ENCODE measurements at regions not wholly inside any gene's neighbourhood (a gene's known extent, or its start where the extent isn't known, plus 50 kb on each side); places are given as distances from the start of the nearest gene placed in this dataset.
"Not testable (repeated sequence)": the region's sequence is repeated elsewhere in the genome, so short reads cannot be mapped to it uniquely, and the experiment has no call there.

- TF ChIP-seq EP300 (IDR thresholded peaks at IDR 0.05) (no peak), POLR2A (IDR thresholded peaks at IDR 0.05) (no peak)
- TF ChIP-seq, protein P1, sequence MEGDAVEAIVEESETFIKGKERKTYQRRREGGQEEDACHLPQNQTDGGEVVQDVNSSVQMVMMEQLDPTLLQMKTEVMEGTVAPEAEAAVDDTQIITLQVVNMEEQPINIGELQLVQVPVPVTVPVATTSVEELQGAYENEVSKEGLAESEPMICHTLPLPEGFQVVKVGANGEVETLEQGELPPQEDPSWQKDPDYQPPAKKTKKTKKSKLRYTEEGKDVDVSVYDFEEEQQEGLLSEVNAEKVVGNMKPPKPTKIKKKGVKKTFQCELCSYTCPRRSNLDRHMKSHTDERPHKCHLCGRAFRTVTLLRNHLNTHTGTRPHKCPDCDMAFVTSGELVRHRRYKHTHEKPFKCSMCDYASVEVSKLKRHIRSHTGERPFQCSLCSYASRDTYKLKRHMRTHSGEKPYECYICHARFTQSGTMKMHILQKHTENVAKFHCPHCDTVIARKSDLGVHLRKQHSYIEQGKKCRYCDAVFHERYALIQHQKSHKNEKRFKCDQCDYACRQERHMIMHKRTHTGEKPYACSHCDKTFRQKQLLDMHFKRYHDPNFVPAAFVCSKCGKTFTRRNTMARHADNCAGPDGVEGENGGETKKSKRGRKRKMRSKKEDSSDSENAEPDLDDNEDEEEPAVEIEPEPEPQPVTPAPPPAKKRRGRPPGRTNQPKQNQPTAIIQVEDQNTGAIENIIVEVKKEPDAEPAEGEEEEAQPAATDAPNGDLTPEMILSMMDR (IDR thresholded peaks at IDR 0.05), result no peak
- H3K36me3 ChIP-seq, result no peaks in the 10 kb centered on the region
- WGBS, 3 donors, result 71 to 81% (median 80%) methylated on average over 8 of the region's 8 CpGs
- no peak overlapping the region for H3K4me3 ChIP-seq
- H3K27ac ChIP-seq, result no peak overlapping the region
- H3K27me3 ChIP-seq, result no peaks in the 10 kb centered on the region
- no peak for DNase-seq
- H3K4me1 ChIP-seq (ENCODE audit: insufficient read depth), result no peaks in the 10 kb centered on the region
- no peaks in the 10 kb centered on the region for H3K9me3 ChIP-seq
- intact Hi-C loops (cut with DNase I), result no loop called here
Observed at GRCh38 chr16:75862098-75862386, 135.8 kb upstream of the CPHXL start.

- no peak for DNase-seq
Observed at GRCh38 chr16:75864243-75864642, 138.0 kb upstream of the CPHXL start.

DNA sequence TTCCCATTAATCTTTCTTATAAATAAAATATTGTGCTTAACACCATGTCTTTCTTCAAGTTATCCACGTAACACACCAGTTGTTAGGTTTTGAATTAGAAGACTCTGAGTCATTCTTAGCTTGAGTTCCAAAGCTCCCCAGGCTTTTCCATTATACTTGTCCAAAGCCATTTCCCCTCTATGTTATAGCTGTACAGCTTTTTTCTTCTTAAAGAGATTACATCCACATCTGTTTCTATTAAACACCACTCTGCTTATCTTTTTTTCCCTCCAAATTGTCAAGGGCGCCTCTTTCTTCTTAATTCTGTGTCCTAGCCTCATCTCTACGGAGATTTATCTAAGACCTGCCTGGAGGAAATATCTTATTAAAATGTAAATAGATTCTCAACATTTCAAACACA is 139.4 kb upstream of the CPHXL start:
- TF ChIP-seq, protein P1 (IDR thresholded peaks at IDR 0.05), result no peak
- TF ChIP-seq POLR2A (IDR thresholded peaks at IDR 0.05), result no peak
- no peak for DNase-seq
- H3K9me3 ChIP-seq, result no peaks in the 10 kb centered on the region
- H3K4me3 ChIP-seq, result no peak overlapping the region
- WGBS, 3 donors, result 43 to 55% (median 45%) methylated on average over 3 of the region's 3 CpGs
- no peaks in the 10 kb centered on the region for H3K4me1 ChIP-seq (ENCODE audit: insufficient read depth)
- no peaks in the 10 kb centered on the region for H3K27me3 ChIP-seq
- H3K27ac ChIP-seq, result no peak overlapping the region
- H3K36me3 ChIP-seq, result no peaks in the 10 kb centered on the region
- intact Hi-C loops (cut with DNase I), result no loop called here

More at GRCh38 chr16:75864243-75864642, 138.0 kb upstream of the CPHXL start:
- intact Hi-C loops (cut with DNase I), result no loop called here
- WGBS, 3 donors, result 87 to 95% (median 91%) methylated on average over 1 of the region's 1 CpG
- no peaks in the 10 kb centered on the region for H3K27me3 ChIP-seq
- TF ChIP-seq, protein P1 (IDR thresholded peaks at IDR 0.05), result no peak
- TF ChIP-seq POLR2A (IDR thresholded peaks at IDR 0.05) (no peak), EP300 (IDR thresholded peaks at IDR 0.05) (no peak)
- no peak overlapping the region for H3K4me3 ChIP-seq
- H3K27ac ChIP-seq, result no peak overlapping the region
- H3K9me3 ChIP-seq, result no peaks in the 10 kb centered on the region
- no peaks in the 10 kb centered on the region for H3K4me1 ChIP-seq (ENCODE audit: insufficient read depth)
- no peaks in the 10 kb centered on the region for H3K36me3 ChIP-seq

DNA sequence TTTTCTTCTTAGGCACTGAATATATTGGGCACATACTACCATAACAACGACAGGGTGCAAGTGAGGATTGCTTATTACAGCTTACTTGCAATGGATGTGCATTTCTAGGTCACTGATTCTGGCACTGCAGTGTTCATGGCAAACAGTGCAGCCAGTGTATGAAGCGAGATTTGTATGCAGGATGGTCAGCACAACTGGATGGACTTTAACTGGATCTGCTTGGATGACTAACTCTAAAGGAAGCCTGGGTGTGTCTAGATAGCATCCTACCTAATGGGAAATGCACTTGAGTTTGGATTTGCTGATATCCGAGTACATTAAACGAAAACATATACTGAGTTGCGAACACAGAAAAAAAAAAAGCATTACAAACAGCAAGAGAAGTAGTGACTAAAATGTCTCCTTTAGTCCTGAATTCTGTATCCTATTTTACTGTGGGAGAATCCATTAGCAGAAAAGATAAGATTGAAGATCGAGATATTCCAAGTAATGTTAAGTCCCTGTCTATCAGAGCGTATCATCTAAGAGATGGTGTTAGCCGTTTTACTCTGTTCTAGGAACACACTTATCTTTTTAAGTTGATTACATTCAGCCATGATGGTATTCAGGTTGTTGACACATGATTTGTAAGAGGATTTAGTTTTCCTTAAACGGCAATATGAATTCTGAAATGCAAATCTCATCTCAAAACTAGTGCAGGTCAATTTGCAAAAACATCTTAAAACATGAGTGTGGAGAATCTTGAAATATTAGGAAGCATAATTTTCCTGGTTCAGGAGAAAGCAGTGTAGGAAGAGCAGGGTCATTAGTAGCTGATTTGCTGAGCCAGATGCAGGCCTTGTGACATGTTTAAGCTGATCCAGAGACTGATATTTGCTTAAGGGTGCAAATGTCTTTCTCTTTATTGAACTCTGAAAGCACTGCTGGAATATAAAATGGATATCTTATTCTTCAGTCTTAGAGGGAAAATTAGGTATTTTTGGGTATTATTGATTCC is 142.6 kb upstream of the CPHXL start:
- Histone ChIP-seq H3K4me1 (ENCODE audit: insufficient read depth) (no peaks in the 10 kb centered on the region), H3K4me3 (no peak overlapping the region), H3K36me3 (no peaks in the 10 kb centered on the region), H3K27ac (no peak overlapping the region), H3K27me3 (no peaks in the 10 kb centered on the region), H3K9me3 (no peaks in the 10 kb centered on the region)
- no peak for DNase-seq
- intact Hi-C loops (cut with DNase I), result no loop called here
- WGBS, 3 donors, result 71 to 85% (median 74%) methylated on average over 9 of the region's 9 CpGs
- TF ChIP-seq POLR2A (IDR thresholded peaks at IDR 0.05), result no peak
- TF ChIP-seq EP300 (IDR thresholded peaks at IDR 0.05), result no peak
- TF ChIP-seq, protein P1 (IDR thresholded peaks at IDR 0.05), result no peak

DNA sequence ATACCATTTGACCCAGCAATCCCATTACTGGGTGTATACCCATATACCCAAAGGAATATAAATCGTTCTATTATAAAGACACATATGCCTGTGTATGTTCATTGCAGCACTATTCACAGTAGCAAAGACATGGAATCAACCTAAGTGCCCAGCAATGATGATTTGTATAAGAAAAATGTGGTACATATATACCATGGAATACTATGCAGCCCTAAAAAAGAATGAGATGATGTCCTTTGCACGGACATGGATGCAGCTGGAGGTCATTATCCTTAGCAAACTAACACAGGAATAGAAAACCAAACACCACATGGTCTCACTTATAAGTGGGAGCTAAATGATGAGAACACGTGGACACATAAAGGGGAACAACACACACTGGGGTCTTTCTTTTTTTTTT is 155.0 kb upstream of the CPHXL start:
- H3K27me3 ChIP-seq; H3K4me1 ChIP-seq (ENCODE audit: insufficient read depth); H3K27ac ChIP-seq; H3K4me3 ChIP-seq; DNase-seq; H3K9me3 ChIP-seq; H3K36me3 ChIP-seq: not testable (repeated sequence)
- 94 to 99% (median 96%) methylated on average over 3 of the region's 3 CpGs for WGBS, 3 donors
- intact Hi-C loops (cut with DNase I), result loop anchor here in 1 of 4 donors (10.0 kb wide), 1 partner anchor 1076 kb away; no protein-coding TSS in a partner anchor
